ENCODE measurements at regions not wholly inside any gene's neighbourhood (a gene's known extent, or its start where the extent isn't known, plus 50 kb on each side); places are given as distances from the start of the nearest gene placed in this dataset.

DNA sequence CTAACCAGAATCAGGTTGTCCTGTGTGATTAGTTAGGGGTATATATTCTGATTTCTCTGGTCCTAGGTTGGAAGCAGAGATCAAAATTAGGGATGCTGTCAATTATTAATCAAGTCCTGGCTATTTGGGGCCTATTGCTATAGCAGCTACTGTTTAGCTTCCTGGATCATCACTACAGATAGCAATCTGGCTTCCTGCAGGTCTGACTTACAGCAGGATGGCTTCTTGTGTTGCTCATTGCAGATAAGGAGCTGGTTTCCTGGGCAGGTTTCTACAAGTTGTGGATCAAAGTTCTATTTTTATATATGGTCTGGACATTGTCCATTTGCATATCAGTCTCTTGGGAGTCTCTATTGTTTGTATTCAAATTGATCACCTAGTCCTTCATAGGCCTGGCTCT, 57.7 kb upstream of the C4orf54 start:
- no peak overlapping the region for H3K4me3 ChIP-seq (ENCODE audit: low read depth, low read length)
- no peak for DNase-seq (ENCODE audit: low read depth, low spot score)
- in situ Hi-C loops (cut with HindIII; ENCODE audit: low sequenced_read_pairs), result no loop called here
- TF ChIP-seq, protein P1, sequence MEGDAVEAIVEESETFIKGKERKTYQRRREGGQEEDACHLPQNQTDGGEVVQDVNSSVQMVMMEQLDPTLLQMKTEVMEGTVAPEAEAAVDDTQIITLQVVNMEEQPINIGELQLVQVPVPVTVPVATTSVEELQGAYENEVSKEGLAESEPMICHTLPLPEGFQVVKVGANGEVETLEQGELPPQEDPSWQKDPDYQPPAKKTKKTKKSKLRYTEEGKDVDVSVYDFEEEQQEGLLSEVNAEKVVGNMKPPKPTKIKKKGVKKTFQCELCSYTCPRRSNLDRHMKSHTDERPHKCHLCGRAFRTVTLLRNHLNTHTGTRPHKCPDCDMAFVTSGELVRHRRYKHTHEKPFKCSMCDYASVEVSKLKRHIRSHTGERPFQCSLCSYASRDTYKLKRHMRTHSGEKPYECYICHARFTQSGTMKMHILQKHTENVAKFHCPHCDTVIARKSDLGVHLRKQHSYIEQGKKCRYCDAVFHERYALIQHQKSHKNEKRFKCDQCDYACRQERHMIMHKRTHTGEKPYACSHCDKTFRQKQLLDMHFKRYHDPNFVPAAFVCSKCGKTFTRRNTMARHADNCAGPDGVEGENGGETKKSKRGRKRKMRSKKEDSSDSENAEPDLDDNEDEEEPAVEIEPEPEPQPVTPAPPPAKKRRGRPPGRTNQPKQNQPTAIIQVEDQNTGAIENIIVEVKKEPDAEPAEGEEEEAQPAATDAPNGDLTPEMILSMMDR (IDR thresholded peaks at IDR 0.05; ENCODE audit: low read depth, low read length), result no peak

DNA sequence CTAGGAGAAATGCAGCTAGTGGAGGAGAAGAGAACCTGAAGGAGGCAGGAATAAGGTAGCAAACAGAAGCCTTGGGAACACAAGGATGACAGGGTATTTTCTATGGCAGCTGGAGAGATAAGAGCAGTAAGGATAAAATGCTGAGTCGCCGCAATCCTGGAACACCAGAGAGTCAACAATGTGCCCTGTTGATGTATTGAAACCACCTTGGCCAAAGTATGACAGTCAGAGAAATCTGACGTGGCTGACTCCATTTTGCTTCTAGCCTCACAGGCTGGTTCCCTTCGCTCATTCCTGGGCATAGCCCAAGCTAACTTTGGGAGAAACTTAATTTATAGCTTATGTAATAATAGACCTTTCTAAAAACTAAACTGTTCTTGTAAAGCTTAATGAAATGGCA, 56.6 kb upstream of the C4orf54 start:
- in situ Hi-C loops (cut with HindIII; ENCODE audit: low sequenced_read_pairs), result no loop called here
- TF ChIP-seq, protein P1 (IDR thresholded peaks at IDR 0.05; ENCODE audit: low read depth, low read length), result no peak
- no peak overlapping the region for H3K4me3 ChIP-seq (ENCODE audit: low read depth, low read length)
- DNase-seq (ENCODE audit: low read depth, low spot score), result no peak

DNA sequence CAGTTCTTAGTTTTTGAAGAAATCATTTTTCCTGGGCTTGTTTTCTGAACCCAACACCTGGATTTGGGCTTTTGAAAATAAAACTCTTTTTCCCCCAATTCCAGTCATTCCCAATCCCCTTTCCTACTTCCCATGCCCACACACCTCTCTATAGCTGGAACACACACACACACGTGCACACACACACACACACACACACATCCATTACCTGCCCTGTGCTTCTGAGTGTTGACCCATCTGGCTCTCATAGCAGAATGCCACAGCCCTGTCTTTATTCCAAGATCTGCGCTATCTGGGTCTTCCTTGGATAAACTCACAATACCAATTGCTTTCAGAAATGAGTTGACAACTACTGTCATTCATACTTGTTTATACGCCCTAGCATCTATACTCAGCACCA, 54.9 kb upstream of the C4orf54 start:
- DNase-seq (ENCODE audit: low read depth, low spot score), result no peak
- no peak overlapping the region for H3K4me3 ChIP-seq (ENCODE audit: low read depth, low read length)
- in situ Hi-C loops (cut with HindIII; ENCODE audit: low sequenced_read_pairs), result no loop called here
- TF ChIP-seq, protein P1 (IDR thresholded peaks at IDR 0.05; ENCODE audit: low read depth, low read length), result no peak

DNA sequence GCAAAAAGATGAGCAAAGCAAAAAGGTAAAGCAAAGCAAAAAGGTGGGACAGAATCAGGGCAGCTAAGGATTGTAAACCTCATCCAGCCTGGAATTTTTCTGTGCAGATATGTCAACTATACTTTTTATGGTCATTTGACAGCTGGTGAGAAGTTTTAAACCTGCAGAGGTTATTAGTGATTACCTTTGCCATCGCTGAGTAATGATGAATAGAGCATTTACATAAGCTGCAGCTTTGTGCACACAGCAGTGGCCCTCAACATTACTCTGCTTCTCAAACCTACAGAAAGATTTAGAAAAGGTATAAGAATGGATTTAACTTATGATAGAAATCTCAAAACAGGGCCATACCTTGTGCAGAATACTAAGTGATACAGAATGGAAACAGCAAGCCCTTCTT, 54.5 kb upstream of the C4orf54 start:
- H3K4me3 ChIP-seq (ENCODE audit: low read depth, low read length), result no peak overlapping the region
- in situ Hi-C loops (cut with HindIII; ENCODE audit: low sequenced_read_pairs), result no loop called here

DNA sequence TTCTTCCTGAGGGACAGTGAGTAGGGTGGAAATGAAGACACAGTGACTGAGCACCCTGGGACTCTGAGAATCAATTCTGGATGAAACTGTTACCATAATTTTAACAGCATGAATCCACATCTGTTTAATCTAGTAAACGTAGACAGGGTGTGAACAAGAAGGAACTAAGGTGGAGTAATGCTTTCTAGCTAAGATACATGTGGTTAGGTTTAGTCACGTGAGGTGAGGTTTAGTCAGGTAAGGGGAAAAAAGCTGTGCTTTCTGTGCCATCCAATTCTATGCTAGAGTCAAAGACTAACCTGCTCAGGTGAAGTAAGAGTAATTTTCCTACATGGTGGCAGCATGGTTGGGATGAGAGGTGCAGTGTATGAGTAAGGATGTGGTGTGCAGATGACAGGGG, 54.0 kb upstream of the C4orf54 start:
- no peak for DNase-seq (ENCODE audit: low read depth, low spot score)
- H3K4me3 ChIP-seq (ENCODE audit: low read depth, low read length), result no peak overlapping the region
- in situ Hi-C loops (cut with HindIII; ENCODE audit: low sequenced_read_pairs), result no loop called here
- TF ChIP-seq, protein P1 (IDR thresholded peaks at IDR 0.05; ENCODE audit: low read depth, low read length), result no peak

More for the DNA sequence above, 54.5 kb upstream of the C4orf54 start:
- TF ChIP-seq, protein P1 (IDR thresholded peaks at IDR 0.05; ENCODE audit: low read depth, low read length), result no peak
- DNase-seq (ENCODE audit: low read depth, low spot score), result no peak

DNA sequence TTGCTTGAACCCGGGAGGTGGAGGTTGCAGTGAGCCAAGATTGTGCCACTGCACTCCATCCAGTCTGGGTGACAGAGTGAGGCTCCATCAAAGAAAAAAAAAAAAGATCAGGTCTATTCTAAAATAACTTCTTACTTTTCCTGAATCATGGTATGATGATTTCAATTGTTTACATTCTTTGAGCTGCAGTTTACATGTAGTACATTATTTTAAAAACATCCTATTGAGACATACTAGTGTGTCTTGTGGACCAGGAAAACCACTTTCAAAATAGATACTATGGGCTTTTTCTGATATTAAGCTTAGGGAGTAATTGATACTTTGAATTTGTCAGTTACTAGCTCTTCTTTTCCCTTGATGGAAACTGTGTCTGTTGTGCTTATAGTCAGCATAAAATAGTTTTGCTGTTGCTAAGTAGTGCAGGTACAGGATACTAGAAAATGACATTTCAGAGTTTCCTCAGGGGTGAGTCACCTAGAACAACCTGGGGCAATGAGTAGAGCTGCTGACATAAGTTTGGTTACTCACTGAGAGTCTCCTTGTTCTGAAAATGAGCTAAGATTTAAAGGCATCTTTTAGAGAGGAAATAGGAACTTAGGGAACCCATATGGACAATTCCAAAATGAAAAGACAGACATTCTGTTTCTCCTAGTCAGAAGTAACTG, 53.2 kb upstream of the C4orf54 start:
- TF ChIP-seq, protein P1 (IDR thresholded peaks at IDR 0.05; ENCODE audit: low read depth, low read length), result no peak
- DNase-seq (ENCODE audit: low read depth, low spot score), result no peak
- H3K4me3 ChIP-seq (ENCODE audit: low read depth, low read length), result no peak overlapping the region
- in situ Hi-C loops (cut with HindIII; ENCODE audit: low sequenced_read_pairs), result no loop called here

Measured in astrocyte of the spinal cord (primary cell).